ENCODE measurements at regions not wholly inside any gene's neighbourhood (a gene's known extent, or its start where the extent isn't known, plus 50 kb on each side); places are given as distances from the start of the nearest gene placed in this dataset.

- H3K36me3 ChIP-seq, result no peaks in the 10 kb centered on the region
- H3K9me3 ChIP-seq, result no peaks in the 10 kb centered on the region
- DNase-seq, result no peak
- no peaks in the 10 kb centered on the region for H3K27me3 ChIP-seq
- TF ChIP-seq EP300 (IDR thresholded peaks at IDR 0.05; ENCODE audit: low read depth) (no peak), CTCF (IDR thresholded peaks at IDR 0.05) (no peak), POLR2AphosphoS5 (IDR thresholded peaks at IDR 0.05) (no peak), POLR2A (IDR thresholded peaks at IDR 0.05) (no peak)
- in situ Hi-C loops (cut with MboI; ENCODE audit: low pct_ligation_motif_present in 1 of 4, low pct_unique_long_range_greater_than_20kb in 1 of 4, low sequenced_read_pairs in 3 of 4), result no loop called here
- intact Hi-C loops (cut with DNase I; ENCODE audit: low total_unique reads), result no loop called here
- no peak overlapping the region for H3K4me3 ChIP-seq
- peaks cover 0 to 21% (median 12%) of the 10 kb centered on the region in 4 donors for H3K4me1 ChIP-seq
- 44 to 61% methylated on average over 2 of the region's 2 CpGs for WGBS, 2 donors (ENCODE audit: low coverage in 1 of 2)
- H3K27ac ChIP-seq, result peak overlapping the region in 2 of 4 donors; percentile 14 to 19
Measured at GRCh38 chr2:150174056-150174805, 313.2 kb downstream of the RND3 start.

- Histone ChIP-seq H3K9me3 (no peaks in the 10 kb centered on the region), H3K27me3 (no peaks in the 10 kb centered on the region), H3K27ac (no peak overlapping the region), H3K4me1 (peaks cover 0 to 30% (median 17%) of the 10 kb centered on the region in 4 donors), H3K4me3 (no peak overlapping the region), H3K36me3 (no peaks in the 10 kb centered on the region)
- intact Hi-C loops (cut with DNase I; ENCODE audit: low total_unique reads), result no loop called here
- 100% methylated on average over 37 of the region's 43 CpGs; no CpG with 5 or more reads in 1 of the 2 donors for WGBS, 2 donors (ENCODE audit: low coverage in 1 of 2)
- no peak for DNase-seq
- TF ChIP-seq EP300 (IDR thresholded peaks at IDR 0.05; ENCODE audit: low read depth), result no peak
- TF ChIP-seq POLR2AphosphoS5 (IDR thresholded peaks at IDR 0.05), result no peak
- no peak for TF ChIP-seq CTCF (IDR thresholded peaks at IDR 0.05)
- TF ChIP-seq POLR2A (IDR thresholded peaks at IDR 0.05), result no peak
- in situ Hi-C loops (cut with MboI; ENCODE audit: low pct_ligation_motif_present in 1 of 4, low pct_unique_long_range_greater_than_20kb in 1 of 4, low sequenced_read_pairs in 3 of 4), result no loop called here
Measured at GRCh38 chr2:150171065-150171548, 316.4 kb downstream of the RND3 start.

GRCh38 chr2:150169237-150169629 lies 318.2 kb downstream of the RND3 start:
- no peaks in the 10 kb centered on the region for H3K36me3 ChIP-seq
- peaks cover 0 to 18% (median 10%) of the 10 kb centered on the region in 4 donors for H3K4me1 ChIP-seq
- no peaks in the 10 kb centered on the region for H3K27me3 ChIP-seq
- H3K27ac ChIP-seq, result peak overlapping the region in 3 of 4 donors; percentile 13 to 30 (median 16)
- no peak for DNase-seq
- H3K4me3 ChIP-seq, result no peak overlapping the region
- intact Hi-C loops (cut with DNase I; ENCODE audit: low total_unique reads) (no loop called here), in situ Hi-C loops (cut with MboI; ENCODE audit: low pct_ligation_motif_present in 1 of 4, low pct_unique_long_range_greater_than_20kb in 1 of 4, low sequenced_read_pairs in 3 of 4) (no loop called here)
- H3K9me3 ChIP-seq, result no peaks in the 10 kb centered on the region
- TF ChIP-seq CTCF (IDR thresholded peaks at IDR 0.05) (no peak), POLR2AphosphoS5 (IDR thresholded peaks at IDR 0.05) (peak in 1 of 3 donors; percentile 9)

- no peak for TF ChIP-seq POLR2A (IDR thresholded peaks at IDR 0.05)
- no peak for TF ChIP-seq CTCF (IDR thresholded peaks at IDR 0.05)
- no peak for TF ChIP-seq POLR2AphosphoS5 (IDR thresholded peaks at IDR 0.05)
- TF ChIP-seq EP300 (IDR thresholded peaks at IDR 0.05; ENCODE audit: low read depth), result no peak
- Histone ChIP-seq H3K4me3 (no peak overlapping the region), H3K27me3 (no peaks in the 10 kb centered on the region), H3K9me3 (no peaks in the 10 kb centered on the region), H3K4me1 (peaks cover 0 to 13% (median 8%) of the 10 kb centered on the region in 4 donors), H3K36me3 (no peaks in the 10 kb centered on the region), H3K27ac (peak overlapping the region in 3 of 4 donors; percentile 13 to 30 (median 16))
- WGBS, 2 donors (ENCODE audit: low coverage in 1 of 2), result 66 to 71% methylated on average over 1 of the region's 1 CpG
- in situ Hi-C loops (cut with MboI; ENCODE audit: low pct_ligation_motif_present in 1 of 4, low pct_unique_long_range_greater_than_20kb in 1 of 4, low sequenced_read_pairs in 3 of 4) (no loop called here), intact Hi-C loops (cut with DNase I; ENCODE audit: low total_unique reads) (no loop called here)
- no peak for DNase-seq
Measured at GRCh38 chr2:150168595-150169236, 318.8 kb downstream of the RND3 start.
